Neural cell (in vitro differentiated cells): ENCODE measurements at regions not wholly inside any gene's neighbourhood (a gene's known extent, or its start where the extent isn't known, plus 50 kb on each side); places are given as distances from the start of the nearest gene placed in this dataset.

Experiments
- H2AFZ ChIP-seq: fragments of 200-600, 300-800 bp; sonication (generic), shearing (Covaris generic); 2 replicates; pipeline ENCODE4 v1.6.0; 2014; ENCODE audit warnings: low read depth, mild to moderate bottlenecking, antibody characterized with exemption, low read length, moderate library complexity
- H3F3A ChIP-seq: fragments of 200-600 bp; shearing (Covaris generic); 2 replicates; pipeline ENCODE4 v1.6.1; 2016; ENCODE audit warnings: mild to moderate bottlenecking, moderate library complexity, mixed read lengths, antibody characterized with exemption, low read length; ENCODE audit not compliant: insufficient read depth, poor library complexity, severe bottlenecking
- H3K27ac ChIP-seq: fragments of 200-600, 300-800 bp; sonication (generic), shearing (Covaris generic); 2 replicates; pipeline ENCODE4 v1.5.1; 2014; ENCODE audit warnings: mild to moderate bottlenecking, low read length, moderate library complexity
- H3K27me3 ChIP-seq: fragments of 300-800, 200-600 bp; sonication (generic), shearing (Covaris generic); 2 replicates; pipeline ENCODE4 v1.6.0; 2014; ENCODE audit warnings: mild to moderate bottlenecking, low read depth, low read length, moderate library complexity; ENCODE audit not compliant: insufficient read depth
- H3K36me3 ChIP-seq: fragments of 300-800, 200-600 bp; sonication (generic), shearing (Covaris generic); 2 replicates; pipeline ENCODE4 v1.5.1; 2014; ENCODE audit warnings: mild to moderate bottlenecking, antibody characterized with exemption, low read length, moderate library complexity; ENCODE audit not compliant: insufficient read depth
- H3K4me2 ChIP-seq: fragments of 300-800, 200-600 bp; sonication (generic), shearing (Covaris generic); 2 replicates; pipeline ENCODE4 v1.6.0; 2014; ENCODE audit warnings: mild to moderate bottlenecking, low read length
- H3K4me3 ChIP-seq: fragments of 300-800, 200-600 bp; sonication (generic), shearing (Covaris generic); 2 replicates; pipeline ENCODE4 v1.5.1; 2014; ENCODE audit warnings: mild to moderate bottlenecking, low read length, moderate library complexity
- H3K79me2 ChIP-seq: fragments of 200-600 bp; shearing (Covaris generic); replicated peaks from 2 replicates; pipeline ENCODE4 v1.6.0; 2014; ENCODE audit warnings: mild to moderate bottlenecking, low read length, moderate library complexity; ENCODE audit not compliant: insufficient read depth
- H3K9ac ChIP-seq: fragments of 300-800, 200-600 bp; sonication (generic), shearing (Covaris generic); 2 replicates; pipeline ENCODE4 v1.6.1; 2016; ENCODE audit warnings: mild to moderate bottlenecking, low read length, mixed read lengths
- H3K9me2 ChIP-seq: fragments of 200-600 bp; shearing (Covaris generic); 2 replicates; pipeline ENCODE4 v1.6.1; 2016; ENCODE audit warnings: mild to moderate bottlenecking, low read length, mixed read lengths; ENCODE audit not compliant: insufficient read depth
- H3K9me3 ChIP-seq: fragments of 200-600, 300-800 bp; sonication (generic), shearing (Covaris generic); 2 replicates; pipeline ENCODE4 v1.6.1; 2016; ENCODE audit warnings: mild to moderate bottlenecking, mixed run types, low read length, moderate library complexity, mixed read lengths
- H4K20me1 ChIP-seq: fragments of 200-600 bp; shearing (Covaris generic); 2 replicates; pipeline ENCODE4 v1.6.1; 2016; ENCODE audit warnings: mild to moderate bottlenecking, mixed run types; ENCODE audit not compliant: insufficient read depth
- CTCF ChIP-seq: fragments of 450-650 bp; IDR thresholded peaks from 2 replicates; pipeline ENCODE4 v1.5.1; 2014; ENCODE audit warnings: antibody characterized with exemption, mild to moderate bottlenecking, moderate library complexity; ENCODE audit not compliant: poor library complexity, severe bottlenecking
- EP300 ChIP-seq: fragments of 450-650 bp; conservative IDR thresholded peaks from 2 replicates; pipeline ENCODE4 v1.6.1; 2014; ENCODE audit warnings: antibody characterized with exemption, mild to moderate bottlenecking, moderate library complexity; ENCODE audit not compliant: poor library complexity, severe bottlenecking
- EZH2 ChIP-seq: fragments of 200-600, 300-800 bp; shearing (Covaris generic), sonication (generic); IDR thresholded peaks from 2 replicates; pipeline ENCODE4 v1.6.1; 2014; ENCODE audit warnings: antibody characterized with exemption, low read length, borderline replicate concordance, mild to moderate bottlenecking; ENCODE audit not compliant: insufficient read depth, poor library complexity, severe bottlenecking
- MXI1 ChIP-seq: fragments of 450-650 bp; conservative IDR thresholded peaks from 2 replicates; pipeline ENCODE4 v1.6.1; 2014; ENCODE audit warnings: antibody characterized with exemption, mild to moderate bottlenecking; ENCODE audit not compliant: poor library complexity, severe bottlenecking
- POLR2AphosphoS5 ChIP-seq: IDR thresholded peaks from 2 replicates; pipeline ENCODE4 v1.6.1; 2012
- RAD21 ChIP-seq: fragments of 450-650 bp; conservative IDR thresholded peaks from 2 replicates; pipeline ENCODE4 v1.6.1; 2014; ENCODE audit warnings: antibody characterized with exemption, mild to moderate bottlenecking, moderate library complexity
- REST ChIP-seq: IDR thresholded peaks from 2 replicates; pipeline ENCODE4 v1.6.1; 2012; ENCODE audit warnings: borderline replicate concordance
- SMC3 ChIP-seq: fragments of 450-650 bp; conservative IDR thresholded peaks from 2 replicates; pipeline ENCODE4 v1.6.1; 2014; ENCODE audit warnings: antibody characterized with exemption, mild to moderate bottlenecking, moderate library complexity; ENCODE audit not compliant: poor library complexity
- TAF1 ChIP-seq: IDR thresholded peaks from 2 replicates; pipeline ENCODE4 v1.6.1; 2012; ENCODE audit warnings: low read depth

GRCh38 chr15:54915380-54915779 lies 281.4 kb downstream of the RSL24D1 start:
- no peaks in the 10 kb centered on the region for H3K36me3 ChIP-seq
- H3K79me2 ChIP-seq = no peaks in the 10 kb centered on the region
- no peaks in the 10 kb centered on the region for H3K9me3 ChIP-seq
- H3K4me3 ChIP-seq = no peak overlapping the region
- no peak overlapping the region for H2AFZ ChIP-seq
- H3K9me2 ChIP-seq = no peaks in the 10 kb centered on the region
- H3F3A ChIP-seq = no peaks in the 10 kb centered on the region
- no peak overlapping the region for H3K9ac ChIP-seq
- no peaks in the 10 kb centered on the region for H4K20me1 ChIP-seq
- no peak overlapping the region for H3K27ac ChIP-seq
- no peaks in the 10 kb centered on the region for H3K27me3 ChIP-seq
- H3K4me2 ChIP-seq = no peak overlapping the region
- no peak for TF ChIP-seq RAD21
- no peak for TF ChIP-seq SMC3
- TF ChIP-seq CTCF = no peak
- no peak for TF ChIP-seq POLR2AphosphoS5
- TF ChIP-seq TAF1 = no peak
- TF ChIP-seq REST = no peak

DNA sequence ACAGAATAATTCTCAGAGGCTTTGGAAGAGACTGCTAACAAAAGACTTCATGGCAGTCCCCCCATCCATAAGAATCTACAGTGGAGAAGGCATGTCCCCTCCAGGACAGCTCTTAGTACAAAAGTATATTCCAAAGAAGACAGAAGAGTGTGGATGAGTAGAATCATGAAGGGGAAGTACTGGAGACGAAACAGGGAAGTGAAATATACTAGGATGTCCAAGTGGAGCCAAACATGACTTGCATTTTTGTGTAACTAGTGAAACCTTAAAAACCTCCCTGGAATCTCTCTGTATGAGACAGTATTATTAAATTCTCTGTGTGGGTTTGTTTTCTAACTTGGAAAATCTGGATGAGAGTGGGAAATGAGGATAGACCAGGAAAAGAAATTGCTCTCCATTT lies 312.4 kb downstream of the RSL24D1 start:
- H3K79me2 ChIP-seq = no peaks in the 10 kb centered on the region

More for the DNA sequence above, 312.4 kb downstream of the RSL24D1 start:
- Histone ChIP-seq H3F3A (no peaks in the 10 kb centered on the region), H3K4me3 (no peak overlapping the region), H3K27ac (no peak overlapping the region), H3K4me2 (no peak overlapping the region), H3K27me3 (no peaks in the 10 kb centered on the region), H3K9ac (no peak overlapping the region), H4K20me1 (no peaks in the 10 kb centered on the region), H3K9me2 (no peaks in the 10 kb centered on the region), H2AFZ (no peak overlapping the region), H3K36me3 (no peaks in the 10 kb centered on the region), H3K9me3 (peaks cover 2% of the 10 kb centered on the region)
- no peak for TF ChIP-seq MXI1
- TF ChIP-seq EZH2 = no peak
- TF ChIP-seq TAF1 = no peak
- no peak for TF ChIP-seq POLR2AphosphoS5
- TF ChIP-seq REST = no peak
- no peak for TF ChIP-seq CTCF
- no peak for TF ChIP-seq EP300
- no peak for TF ChIP-seq RAD21
- no peak for TF ChIP-seq SMC3
